Left colon (tissue), 2 donors: ENCODE measurements at regions not wholly inside any gene's neighbourhood (a gene's known extent, or its start where the extent isn't known, plus 50 kb on each side); places are given as distances from the start of the nearest gene placed in this dataset.
"Not testable (repeated sequence)": the region's sequence is repeated elsewhere in the genome, so short reads cannot be mapped to it uniquely, and the experiment has no call there.

ENCODE experiments used
- ATAC-seq: fragments of 200-7000 bp; cut with Tn5 transposase; one replicate; pipeline ENCODE4 v1.9.1; 2020; ENCODE audit warnings: mild to moderate bottlenecking, moderate library complexity
- DNase-seq, 2 donors: peaks; one replicate each; pipeline ENCODE4 v3.0.0-alpha.2; 2020
- intact Hi-C, 2 donors: fragments of 100-400 bp; cut with DNase I in 1 of 2; cut with micrococcal nuclease in 1 of 2; formaldehyde crosslinking; loops; one replicate each; pipeline versions ENCODE4 v1.11.2 to v1.14.0; 2022; cut with DNase I, micrococcal nuclease
- donor health status: DM: no; HTN: no; CAD: no.
- donor health status: DM: yes; HTN: yes; CAD: no.

DNA sequence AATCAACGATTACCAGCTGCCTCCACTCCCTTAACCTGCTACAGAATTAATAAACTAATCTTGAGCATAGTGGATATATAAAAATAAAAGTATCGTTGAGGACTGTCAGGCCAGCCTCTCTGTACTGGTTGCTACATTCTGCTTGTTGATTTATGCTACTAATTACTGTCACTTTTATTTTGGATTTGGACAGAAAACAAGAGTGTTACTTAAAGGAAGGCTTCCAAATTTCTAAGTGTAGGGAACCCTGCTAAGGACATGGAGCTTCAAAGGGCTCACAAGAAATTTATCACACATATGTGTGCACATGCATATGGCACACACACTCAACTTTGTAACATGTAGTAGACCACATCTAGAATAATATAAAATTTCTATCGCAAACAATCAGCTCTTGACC is 141.2 kb upstream of the ANKRD1 start:
- no peak for ATAC-seq
- DNase-seq = no peak
- intact Hi-C loops = no loop called here

DNA sequence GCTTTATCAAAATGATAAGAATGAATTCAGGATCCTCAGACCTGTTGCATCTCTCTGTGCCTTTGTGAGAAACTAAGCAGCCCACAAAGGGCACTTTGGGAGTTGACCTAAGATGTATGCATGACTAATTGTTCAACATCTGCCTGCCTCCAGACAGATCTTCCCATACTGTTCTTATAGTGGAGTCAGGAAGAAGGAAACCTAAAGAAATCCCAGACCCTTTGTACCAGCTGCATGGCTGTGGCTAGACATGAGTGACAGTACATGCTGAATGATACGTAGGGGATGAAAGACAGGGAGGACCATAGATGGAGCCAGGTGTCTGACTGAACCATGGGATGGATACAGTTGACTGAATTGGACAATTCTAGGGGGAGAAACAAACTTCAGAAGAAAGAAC is 148.7 kb upstream of the PCGF5 start:
- DNase-seq = no peak
- intact Hi-C loops = no loop called here
- ATAC-seq = no peak

DNA sequence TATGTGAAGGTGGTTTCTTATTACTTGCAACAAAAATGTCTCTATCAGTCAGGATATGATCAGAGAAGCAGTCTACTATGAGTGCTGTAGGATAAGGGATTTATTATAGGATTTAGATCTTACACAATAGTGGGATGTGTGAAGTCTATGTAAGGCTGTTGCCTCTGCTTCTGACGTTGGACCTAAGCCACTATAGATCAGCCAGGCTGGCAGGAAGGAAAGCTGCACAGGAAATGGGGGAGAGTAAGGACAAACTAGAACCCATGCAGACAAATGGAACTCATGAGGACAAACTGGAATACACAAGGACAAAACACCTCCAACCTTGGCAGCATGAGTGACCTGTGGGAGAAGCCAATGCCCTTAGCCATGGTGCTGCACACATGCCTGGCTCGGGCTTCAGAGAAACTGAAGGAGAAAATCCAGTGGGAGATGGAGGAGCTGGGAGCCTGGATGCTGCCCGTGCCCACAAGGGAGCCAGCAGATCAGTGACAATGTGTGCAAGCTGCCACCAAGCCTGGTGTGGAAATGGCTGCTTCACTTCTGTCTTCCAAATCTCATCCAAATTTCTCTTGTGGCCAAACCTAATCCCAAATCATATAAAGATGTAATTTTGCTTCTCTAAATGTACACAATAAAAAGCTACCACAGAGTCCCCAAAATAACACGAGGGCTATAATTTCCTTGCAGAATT is 147.0 kb upstream of the PCGF5 start:
- intact Hi-C loops = no loop called here
- no peak for DNase-seq
- no peak for ATAC-seq

DNA sequence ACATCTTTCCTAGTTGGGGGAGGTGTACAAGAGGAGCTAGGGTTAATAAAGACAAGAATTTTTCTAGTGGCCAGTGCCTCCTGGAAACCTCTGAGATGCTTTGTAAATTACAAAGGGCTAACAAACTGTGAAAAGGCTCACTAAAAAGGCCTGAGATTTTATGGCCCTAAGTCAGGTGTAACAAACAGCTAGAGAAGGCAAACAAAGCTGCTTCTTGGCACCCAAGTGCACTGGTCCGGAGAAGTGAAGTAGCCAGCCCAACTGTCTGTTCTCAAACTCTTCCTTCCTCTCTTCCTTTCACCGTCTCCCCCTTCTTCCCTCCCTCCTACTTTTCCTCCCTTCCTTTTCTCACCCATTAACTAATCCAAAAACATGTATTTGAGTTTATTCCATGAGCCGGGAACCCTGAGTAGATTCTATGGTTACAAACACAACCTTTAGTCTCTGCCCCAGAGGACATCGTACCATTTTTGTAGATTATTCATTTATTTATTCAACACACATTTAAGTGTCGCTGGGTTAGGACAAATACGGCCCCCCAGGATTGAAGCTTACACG is 143.4 kb upstream of the PCGF5 start:
- ATAC-seq (peak; percentile 76), DNase-seq (no peak)
- intact Hi-C loops = no loop called here

DNA sequence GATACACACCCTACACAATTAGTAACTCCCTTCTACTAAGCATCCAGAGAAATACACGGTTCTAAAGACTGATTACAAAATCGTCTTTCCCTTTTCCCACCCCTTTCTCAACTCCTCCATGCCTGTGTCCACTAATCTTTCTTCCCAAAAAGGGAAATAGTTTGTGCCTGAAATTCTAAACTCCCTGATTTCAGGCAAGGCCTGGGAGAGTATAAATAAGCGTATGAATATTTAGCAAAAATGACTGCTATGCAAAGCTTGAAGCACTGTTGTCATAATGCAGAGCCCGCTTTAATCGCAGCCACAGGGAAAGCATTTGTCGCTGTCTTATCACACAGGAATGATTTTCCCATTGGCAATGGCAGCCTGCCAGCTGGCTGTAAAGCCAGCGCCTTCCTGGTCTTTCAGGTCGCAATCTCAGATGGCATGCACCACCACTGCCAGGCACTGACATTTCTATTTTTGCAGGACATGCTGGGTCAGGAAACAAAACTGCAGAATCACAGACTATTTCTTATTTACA is 142.9 kb upstream of the PCGF5 start:
- peak; percentile 76 to 87 for DNase-seq
- intact Hi-C loops = no loop called here
- peak; percentile 98 for ATAC-seq

DNA sequence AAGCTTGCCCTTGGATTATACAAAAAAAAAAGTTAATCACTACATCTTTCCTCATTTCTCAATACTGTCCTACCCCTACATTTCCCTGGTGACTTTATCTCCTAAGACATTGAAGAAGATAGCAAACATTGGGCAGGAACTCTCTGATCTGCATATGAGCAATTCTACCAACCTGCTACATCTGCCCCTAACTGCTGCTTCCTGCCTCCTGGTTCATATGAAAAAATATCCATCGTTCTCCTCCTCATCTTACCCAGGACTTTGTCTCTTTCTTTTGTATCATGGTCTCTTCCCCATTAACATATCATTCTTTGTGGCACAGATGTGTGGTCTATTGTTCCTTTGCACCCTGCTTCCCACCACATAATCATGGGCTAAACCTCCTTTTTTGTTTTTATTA is 139.7 kb upstream of the PCGF5 start:
- DNase-seq = no peak
- no peak for ATAC-seq
- intact Hi-C loops = no loop called here

DNA sequence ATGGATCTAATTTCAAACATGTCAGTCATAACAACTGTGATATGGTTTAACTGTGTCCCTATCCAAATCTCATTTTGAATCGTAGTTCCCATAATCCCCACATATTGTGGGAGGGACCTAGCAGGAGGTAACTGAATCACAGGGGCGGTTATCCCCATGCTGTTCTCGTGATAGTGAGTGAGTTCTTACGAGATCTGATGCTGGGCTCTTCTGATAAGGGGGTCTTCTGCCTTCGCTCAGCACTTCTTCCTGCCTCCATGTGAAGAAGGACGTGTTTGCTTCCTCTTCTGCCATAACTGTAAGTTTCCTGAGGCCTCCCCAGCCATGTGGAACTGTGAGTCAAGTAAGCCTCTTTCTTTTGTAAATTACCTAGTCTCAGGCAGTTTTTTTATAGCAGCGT is 138.0 kb upstream of the PCGF5 start:
- no peak for ATAC-seq
- intact Hi-C loops = no loop called here
- no peak for DNase-seq

DNA sequence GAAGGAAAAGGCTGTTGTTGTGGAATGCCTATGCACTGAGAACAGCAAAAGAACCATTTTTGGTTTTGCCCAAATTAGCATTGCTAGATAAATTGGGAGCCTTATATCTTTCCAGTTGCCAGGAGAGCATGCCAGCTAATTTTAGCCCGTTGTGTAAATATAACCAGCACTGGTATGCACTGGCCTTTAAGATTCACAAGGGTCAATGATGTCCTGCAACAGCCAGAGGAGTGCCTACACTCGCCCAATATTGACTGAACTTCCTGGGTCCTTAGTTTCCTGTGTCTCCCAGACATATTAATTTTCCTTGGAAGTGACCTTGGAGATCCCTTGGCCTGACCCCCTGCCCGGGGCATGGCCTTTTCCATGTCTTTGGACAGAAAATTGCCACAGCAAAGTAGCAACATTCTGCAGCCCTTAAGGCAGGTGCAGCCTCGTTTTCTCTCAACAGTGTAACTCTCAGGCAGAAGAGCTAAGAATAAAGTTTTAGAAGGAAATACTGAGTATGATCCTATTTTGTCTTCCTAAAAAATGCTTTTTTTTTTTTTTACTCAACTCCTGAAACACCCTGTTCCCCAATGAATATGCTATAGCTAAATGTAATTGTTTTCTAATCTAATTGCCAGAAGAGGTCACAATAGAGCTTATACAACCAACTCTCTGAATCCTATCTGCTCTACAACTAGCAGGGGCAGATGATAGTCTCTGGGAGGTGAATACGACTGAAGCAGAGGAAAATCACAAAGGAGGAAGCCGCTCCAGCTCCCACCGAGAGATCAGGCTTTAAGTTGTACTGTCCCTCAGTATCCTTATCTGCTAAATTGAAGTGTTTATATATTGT is 131.9 kb upstream of the PCGF5 start:
- intact Hi-C loops = no loop called here
- DNase-seq (no peak), ATAC-seq (peak; percentile 69)

DNA sequence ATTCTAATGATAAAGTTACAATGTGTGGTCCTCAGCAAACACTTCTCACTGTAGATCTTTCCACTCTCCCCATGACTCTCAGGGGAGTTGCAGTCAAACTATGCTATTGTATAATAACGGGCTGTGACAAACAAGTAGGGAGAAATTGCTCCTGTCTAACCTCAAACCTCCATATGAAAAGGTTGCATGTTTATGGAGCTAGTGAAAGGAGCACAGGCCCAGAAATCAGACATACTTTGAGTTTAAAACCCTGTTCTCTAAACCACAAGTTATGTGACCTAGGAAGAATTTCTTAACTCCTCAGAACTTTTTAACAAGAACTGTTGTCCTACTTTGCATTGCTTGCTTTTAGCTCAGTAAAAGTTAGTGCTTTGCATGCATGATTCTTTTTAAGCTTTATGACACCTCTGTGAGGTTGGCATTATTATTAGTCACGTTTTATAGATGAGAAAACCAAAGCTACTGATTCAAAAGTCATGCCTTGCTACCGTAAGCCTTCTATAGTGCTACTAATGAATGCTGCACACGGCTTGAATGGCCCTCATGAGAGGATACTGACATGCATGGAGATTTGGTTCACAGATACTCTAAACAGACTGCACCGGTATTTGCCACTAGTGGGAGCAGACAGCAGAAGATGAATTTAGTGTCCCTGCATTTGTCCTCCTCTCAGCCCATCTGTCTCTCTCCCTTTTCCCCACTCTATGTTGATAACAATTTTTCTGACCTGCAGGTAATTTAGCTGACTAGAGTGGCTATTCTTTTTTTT is 129.5 kb upstream of the PCGF5 start:
- intact Hi-C loops = no loop called here
- ATAC-seq (no peak), DNase-seq (no peak)

DNA sequence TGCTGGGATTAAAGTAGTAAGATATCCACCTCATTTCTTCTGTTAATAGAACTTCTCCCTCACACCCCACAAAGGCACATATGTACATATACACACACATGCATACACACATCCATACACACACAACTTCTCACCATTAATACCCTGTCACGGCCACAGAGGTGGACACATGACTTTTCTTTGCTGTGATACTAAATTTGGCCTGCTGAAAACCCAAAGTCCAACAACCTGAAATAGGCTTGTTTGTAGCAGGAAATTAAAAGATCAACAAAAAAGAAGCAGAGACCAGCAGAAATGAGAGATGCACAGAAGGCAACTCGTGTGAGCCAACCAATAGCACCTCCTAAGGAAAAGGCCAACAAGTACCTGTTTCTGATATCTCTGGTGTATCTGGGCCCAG is 128.7 kb upstream of the PCGF5 start:
- ATAC-seq (no peak), DNase-seq (no peak)
- intact Hi-C loops = no loop called here

DNA sequence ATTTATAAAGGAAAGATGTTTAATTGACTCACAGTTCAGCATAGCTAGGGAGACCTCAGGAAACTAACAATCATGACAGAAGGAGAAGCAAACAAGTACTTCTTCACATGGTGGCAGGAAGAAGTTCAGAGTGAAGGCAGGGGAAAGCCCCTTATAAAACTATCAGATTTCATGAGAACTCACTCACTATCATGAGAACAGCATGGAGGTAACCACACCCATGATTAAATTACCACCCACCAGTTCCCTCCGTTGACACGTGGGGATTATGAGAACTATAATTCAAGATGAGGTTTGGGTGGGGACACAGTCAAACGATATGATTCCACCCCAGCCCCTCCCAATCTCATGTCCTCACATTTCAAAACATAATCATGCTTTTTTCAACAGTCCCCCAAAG is 124.2 kb upstream of the PCGF5 start:
- no peak for DNase-seq
- intact Hi-C loops = no loop called here
- ATAC-seq = no peak

DNA sequence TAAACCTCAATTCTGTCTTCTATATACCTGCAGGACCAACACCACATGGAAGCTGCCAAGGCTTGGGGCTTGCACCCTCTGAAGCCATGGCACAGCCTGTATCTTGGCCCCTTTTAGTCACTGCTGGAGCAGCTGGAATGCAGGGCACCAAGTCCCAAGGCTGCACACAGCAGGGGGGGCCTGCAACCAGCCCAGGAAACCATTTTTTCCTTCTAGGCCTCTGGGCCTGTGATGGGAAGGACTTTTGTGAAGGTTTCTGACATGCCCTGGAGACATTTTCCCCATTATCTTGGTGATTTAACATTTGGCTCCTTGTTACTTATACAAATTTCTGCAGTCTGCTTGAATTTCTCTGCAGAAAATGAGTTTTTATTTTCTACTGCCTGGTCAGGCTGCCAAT is 123.2 kb upstream of the PCGF5 start:
- intact Hi-C loops = no loop called here
- DNase-seq (no peak), ATAC-seq (no peak)

DNA sequence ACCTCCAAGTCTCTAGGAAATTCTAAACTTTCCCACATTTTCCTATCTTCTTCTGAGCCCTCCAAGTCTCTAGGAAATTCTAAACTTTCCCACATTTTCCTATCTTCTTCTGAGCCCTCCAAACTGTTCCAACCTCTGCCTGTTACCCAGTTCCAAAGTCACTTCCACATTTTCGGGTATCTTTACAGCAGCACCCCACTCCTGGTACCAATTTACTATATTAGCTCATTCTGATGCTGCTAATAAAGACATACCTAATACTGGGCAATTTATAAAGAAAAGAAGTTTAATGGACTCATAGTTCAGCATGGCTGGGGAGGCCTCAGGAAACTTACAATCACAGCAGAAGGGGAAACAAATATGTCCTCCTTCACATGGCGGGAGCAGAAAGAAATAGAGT is 122.4 kb upstream of the PCGF5 start:
- DNase-seq, ATAC-seq, intact Hi-C loops: not testable (repeated sequence)

DNA sequence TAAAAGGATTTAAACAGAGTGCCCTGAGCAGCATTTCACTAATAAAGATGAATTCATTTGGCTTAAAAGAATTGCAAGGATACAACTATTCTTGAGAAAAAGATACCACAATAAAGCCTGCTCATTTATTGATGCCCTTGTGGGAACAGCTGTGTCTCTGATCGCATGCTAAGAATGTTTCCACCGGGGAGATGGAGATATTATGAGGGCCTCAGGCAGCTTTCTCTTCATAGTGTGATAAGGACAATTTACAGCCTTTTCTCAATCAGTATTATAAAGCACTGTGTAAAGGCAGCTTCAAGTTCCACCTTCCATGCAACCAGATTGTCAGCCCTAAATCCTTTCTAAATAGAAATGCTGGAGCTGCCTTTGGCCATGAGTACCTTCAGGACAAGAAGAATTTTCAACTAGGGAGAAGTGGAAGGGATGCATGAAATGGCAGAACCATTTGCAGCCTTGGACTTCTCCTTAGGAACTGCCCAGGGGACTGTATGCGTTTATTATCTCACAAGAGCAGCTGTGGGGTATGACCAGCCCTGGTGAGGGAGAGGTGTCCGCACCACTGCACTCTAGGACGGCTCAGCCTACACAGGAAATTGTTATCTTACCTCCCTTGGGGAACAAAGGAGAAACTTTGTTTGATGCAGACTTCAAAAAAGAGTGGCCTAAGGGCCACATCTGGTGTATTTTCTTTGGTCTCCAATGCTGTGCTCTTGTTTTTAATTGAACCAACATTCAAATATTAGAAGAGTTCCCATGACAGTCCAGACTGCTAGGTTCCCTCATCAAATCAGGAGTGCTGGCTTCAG is 116.9 kb upstream of the PCGF5 start:
- intact Hi-C loops = no loop called here
- DNase-seq (no peak), ATAC-seq (no peak)

DNA sequence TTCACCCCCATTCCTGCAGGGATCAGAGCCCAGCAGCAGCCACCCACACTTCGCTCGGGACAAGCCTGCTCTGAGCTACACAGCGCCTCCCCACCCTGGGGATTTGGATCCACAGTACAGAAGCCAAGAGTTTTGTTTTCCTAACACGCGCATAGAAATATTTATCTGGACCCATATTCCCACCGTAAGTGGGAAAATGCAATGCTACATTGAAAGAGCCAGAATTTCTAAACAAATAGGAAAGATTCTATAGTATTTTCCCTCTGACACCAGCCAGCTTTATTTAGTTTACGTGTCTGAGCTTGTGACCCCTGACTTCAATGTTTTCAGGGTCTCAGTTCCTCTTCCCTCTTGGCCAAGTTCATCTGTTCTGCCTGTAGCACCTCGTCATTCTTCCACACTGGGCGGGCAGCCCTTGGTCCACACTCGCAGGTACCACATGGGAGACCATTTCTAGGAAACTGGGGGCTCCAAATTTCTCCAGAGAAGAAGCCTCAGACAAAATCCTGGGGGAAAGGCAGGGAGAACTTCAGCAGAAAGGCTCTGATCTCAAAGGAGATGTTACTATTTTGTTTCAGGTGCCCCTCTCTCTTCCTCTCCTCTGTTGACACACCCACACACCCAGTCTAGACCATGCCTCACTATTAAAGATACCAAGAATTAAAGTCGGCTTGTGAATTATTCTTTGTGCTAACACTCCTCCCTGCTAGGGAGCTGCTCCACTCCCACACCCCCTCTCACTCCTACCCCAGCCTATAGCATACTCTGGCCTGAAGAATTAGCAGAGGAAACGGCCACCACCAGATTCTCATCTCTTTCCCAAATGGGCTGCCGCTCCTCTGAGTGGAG is 116.0 kb upstream of the PCGF5 start:
- DNase-seq (no peak), ATAC-seq (no peak)
- intact Hi-C loops = no loop called here

DNA sequence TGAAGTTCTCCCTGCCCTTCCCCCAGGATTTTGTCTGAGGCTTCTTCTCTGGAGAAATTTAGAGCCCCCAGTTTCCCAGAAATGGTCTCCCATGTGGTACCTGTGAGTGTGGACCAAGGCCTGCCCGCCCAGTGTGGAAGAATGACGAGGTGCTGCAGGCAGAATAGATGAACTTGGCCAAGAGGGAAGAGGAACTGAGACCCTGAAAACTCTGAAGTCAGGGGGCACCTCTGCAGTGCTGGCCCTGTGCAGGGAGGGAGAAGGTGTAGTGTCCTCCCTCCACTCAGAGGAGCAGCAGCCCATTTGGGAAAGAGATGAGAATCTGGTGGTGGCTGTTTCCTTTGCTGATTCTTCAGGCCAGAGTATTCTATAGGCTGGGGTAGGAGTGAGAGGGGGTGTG is 115.2 kb upstream of the PCGF5 start:
- DNase-seq (no peak), ATAC-seq (no peak)
- intact Hi-C loops = no loop called here

DNA sequence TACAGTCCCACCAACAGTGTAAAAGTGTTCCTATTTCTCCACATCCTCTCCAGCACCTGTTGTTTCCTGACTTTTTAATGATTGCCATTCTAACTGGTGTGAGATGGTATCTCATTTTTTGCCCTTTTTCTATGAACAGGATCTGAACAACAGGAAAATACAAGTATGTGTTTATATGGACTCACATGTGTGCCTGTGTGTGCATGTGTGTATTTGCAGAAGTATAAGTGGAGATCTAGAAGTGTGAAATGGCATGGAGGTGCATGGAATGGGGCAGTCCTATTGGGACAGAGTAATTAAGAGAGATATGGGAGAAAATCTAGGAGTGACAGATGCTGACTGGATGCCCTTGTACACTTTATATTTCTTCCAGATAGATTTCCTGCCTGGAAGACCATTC is 111.6 kb upstream of the PCGF5 start:
- no peak for ATAC-seq
- intact Hi-C loops = no loop called here
- DNase-seq = no peak

DNA sequence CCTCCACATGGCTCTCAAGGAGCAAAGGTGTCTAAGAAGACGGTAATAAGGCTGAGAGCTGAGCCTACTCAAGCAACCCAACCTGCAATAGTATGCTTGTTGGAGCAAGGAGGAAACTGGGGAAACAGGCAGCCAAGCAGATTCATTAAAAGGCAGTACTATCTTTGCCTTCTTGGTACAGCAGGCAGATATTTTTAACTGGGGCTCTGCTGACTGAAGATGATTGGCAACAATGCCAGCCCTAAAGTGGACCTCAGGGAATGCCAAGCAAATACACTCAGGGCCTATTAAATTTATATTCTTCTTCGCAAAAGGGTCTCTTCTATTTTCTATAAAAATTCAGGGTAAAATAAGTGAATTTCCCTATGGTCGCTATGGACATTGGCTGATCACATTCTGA is 109.4 kb upstream of the PCGF5 start:
- ATAC-seq (no peak), DNase-seq (no peak)
- intact Hi-C loops = no loop called here
